Small intestine (tissue), 7 donors: ENCODE measurements at regions not wholly inside any gene's neighbourhood (a gene's known extent, or its start where the extent isn't known, plus 50 kb on each side); places are given as distances from the start of the nearest gene placed in this dataset.

Source experiments
- DNase-seq, 2 donors: peaks; one replicate each; pipeline versions ENCODE4 v3.0.0 to v3.0.0-alpha.2; 2013
- FAIRE-seq: peaks from 2 replicates; lab custom pipeline; 2012; peaks lifted over from hg19 to GRCh38; lab: Jason Lieb, UNC
- H3K27ac ChIP-seq, 3 donors: one replicate each; pipeline ENCODE4 v1.5.1; 2013; ENCODE audit warnings: low read length in 2 of 3, mild to moderate bottlenecking in 2 of 3, control low read depth in 1 of 3, inconsistent platforms in 1 of 3, low read depth in 1 of 3, moderate library complexity in 1 of 3
- H3K27me3 ChIP-seq, 3 donors: one replicate each; pipeline ENCODE4 v1.6.1; 2013; ENCODE audit warnings: low read length in 3 of 3, inconsistent platforms in 1 of 3; ENCODE audit not compliant: control insufficient read depth in 3 of 3, insufficient read depth in 3 of 3
- H3K36me3 ChIP-seq, 3 donors: one replicate each; pipeline ENCODE4 v1.6.1; 2013; ENCODE audit warnings: low read length in 3 of 3, inconsistent platforms in 1 of 3, low read depth in 1 of 3, mild to moderate bottlenecking in 1 of 3, moderate library complexity in 1 of 3; ENCODE audit not compliant: control insufficient read depth in 3 of 3, insufficient read depth in 2 of 3
- H3K4me1 ChIP-seq, 3 donors: one replicate each; pipeline ENCODE4 v1.6.1; 2013; ENCODE audit warnings: low read length in 2 of 3, inconsistent platforms in 1 of 3, low read depth in 1 of 3, mild to moderate bottlenecking in 1 of 3, moderate library complexity in 1 of 3; ENCODE audit not compliant: control insufficient read depth in 3 of 3, insufficient read depth in 2 of 3
- H3K4me3 ChIP-seq, 3 donors: one replicate each; pipeline ENCODE4 v1.5.1; 2013; ENCODE audit warnings: low read length in 3 of 3, control low read depth in 1 of 3, inconsistent platforms in 1 of 3, low read depth in 1 of 3, mild to moderate bottlenecking in 1 of 3, moderate library complexity in 1 of 3
- H3K9me3 ChIP-seq, 2 donors: one replicate each; pipeline ENCODE4 v1.6.1; 2013; ENCODE audit warnings: low read depth in 1 of 2, low read length in 1 of 2; ENCODE audit not compliant: control insufficient read depth in 2 of 2, insufficient read depth in 1 of 2
- WGBS, 3 donors: extraction: QIAGEN DNeasy Blood & Tissue Kit; methylation state at CpG; one replicate each; pipeline ENCODE4 v1.1.7; 2013; 5-methylcytosine and 5-hydroxymethylcytosine counted together
- donor health status: healthy with polysubstance abuse.
- donor health status: control.
- donor health status: control.
- donor health status: Bipolar disorder and iron deficiency.
- donor health status: healthy.

DNA sequence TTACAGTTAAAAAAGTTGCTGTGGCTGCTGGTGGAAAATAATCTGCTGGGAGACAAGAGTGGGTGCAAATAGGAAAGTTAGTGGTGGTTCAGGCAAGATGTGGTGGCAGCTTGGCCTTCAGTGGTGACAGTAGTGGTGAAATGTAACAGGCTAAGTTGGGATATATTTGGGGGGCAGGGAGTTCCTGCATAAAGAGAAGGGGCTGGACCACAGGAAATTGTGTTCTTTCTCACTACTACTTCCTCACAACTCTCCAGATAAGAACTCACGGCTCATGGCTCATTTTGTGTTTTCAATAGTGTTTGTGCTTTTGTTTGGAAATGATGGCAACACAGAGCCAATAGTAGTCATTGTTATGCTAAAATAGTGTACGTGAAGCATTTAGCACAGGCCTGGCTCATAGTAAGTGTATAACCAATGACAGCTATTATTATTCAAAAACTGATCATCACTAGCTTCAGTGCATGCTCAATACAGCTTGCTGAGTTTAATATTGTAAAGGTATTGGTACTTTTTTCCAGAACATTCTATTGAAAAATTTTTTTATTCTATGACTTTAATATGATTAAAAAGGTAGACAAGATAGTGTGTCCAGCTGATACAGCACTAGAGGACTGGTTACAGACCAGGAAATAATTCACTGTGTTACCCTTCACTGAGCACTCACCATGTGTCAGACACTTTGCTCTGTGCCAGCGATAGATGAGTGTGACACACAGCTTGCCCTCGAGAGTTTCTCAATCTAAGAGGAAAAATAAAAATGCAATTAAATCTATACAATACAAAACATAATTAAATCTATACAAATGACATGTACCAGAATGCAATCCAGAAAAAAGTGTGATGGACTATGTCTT, 209.8 kb downstream of the POU4F1 start:
- Histone ChIP-seq H3K27me3 (no peaks in the 10 kb centered on the region), H3K4me3 (no peak overlapping the region), H3K36me3 (no peaks in the 10 kb centered on the region), H3K27ac (no peak overlapping the region), H3K4me1 (peaks cover 0 to 4% (median 0%) of the 10 kb centered on the region in 3 donors), H3K9me3 (no peaks in the 10 kb centered on the region)
- no peak for DNase-seq
- FAIRE-seq = no peak
- WGBS, 3 donors = 68 to 74% (median 71%) methylated on average over 4 of the region's 4 CpGs

DNA sequence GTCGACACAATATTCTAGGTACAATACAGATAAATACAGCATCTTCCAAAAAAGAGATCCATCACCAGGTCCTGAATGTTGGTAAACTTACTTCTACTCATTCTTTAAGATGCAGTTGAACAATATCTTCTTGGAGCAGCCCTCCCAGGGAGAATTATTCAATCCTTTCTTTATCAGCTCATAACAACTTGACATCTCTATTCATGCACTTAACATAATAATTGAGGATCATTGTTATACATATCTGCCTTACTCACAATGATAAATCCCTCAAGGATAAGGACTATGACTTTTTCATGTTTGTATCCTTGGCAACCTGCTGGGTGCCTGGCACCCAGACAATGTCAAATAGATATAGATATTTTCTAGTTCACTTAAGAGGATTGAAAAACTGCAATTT, 219.5 kb downstream of the POU4F1 start:
- 67 to 81% (median 77%) methylated on average over 1 of the region's 1 CpG for WGBS, 3 donors
- no peaks in the 10 kb centered on the region for H3K27me3 ChIP-seq
- no peaks in the 10 kb centered on the region for H3K9me3 ChIP-seq
- FAIRE-seq = no peak
- no peak for DNase-seq
- H3K4me3 ChIP-seq = no peak overlapping the region
- no peaks in the 10 kb centered on the region for H3K36me3 ChIP-seq
- H3K27ac ChIP-seq = no peak overlapping the region
- no peaks in the 10 kb centered on the region for H3K4me1 ChIP-seq

DNA sequence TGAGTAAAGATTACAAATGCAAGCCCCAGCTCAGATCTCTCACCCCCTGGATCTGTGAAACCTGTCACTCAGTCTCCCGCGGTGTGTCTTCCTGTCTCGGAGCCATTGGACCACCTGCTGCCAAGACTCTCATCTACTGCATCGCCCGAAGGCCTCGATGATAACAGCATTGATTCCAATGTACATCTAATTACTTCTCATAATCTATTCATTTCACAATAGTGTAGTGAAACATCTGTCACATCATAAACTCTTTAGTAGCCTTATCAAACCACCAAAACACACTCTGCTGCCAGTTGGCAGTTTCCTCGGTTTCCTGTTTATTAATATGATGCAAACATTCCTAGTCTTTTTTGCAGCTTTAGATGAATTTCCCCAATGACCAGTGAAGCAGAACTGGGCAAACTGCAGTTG, 220.3 kb downstream of the POU4F1 start:
- H3K4me3 ChIP-seq = no peak overlapping the region
- FAIRE-seq = no peak
- no peak for DNase-seq
- 57 to 66% (median 57%) methylated on average over 7 of the region's 7 CpGs for WGBS, 3 donors
- H3K27me3 ChIP-seq = no peaks in the 10 kb centered on the region
- no peaks in the 10 kb centered on the region for H3K4me1 ChIP-seq
- H3K36me3 ChIP-seq = no peaks in the 10 kb centered on the region
- no peak overlapping the region for H3K27ac ChIP-seq
- H3K9me3 ChIP-seq = no peaks in the 10 kb centered on the region

DNA sequence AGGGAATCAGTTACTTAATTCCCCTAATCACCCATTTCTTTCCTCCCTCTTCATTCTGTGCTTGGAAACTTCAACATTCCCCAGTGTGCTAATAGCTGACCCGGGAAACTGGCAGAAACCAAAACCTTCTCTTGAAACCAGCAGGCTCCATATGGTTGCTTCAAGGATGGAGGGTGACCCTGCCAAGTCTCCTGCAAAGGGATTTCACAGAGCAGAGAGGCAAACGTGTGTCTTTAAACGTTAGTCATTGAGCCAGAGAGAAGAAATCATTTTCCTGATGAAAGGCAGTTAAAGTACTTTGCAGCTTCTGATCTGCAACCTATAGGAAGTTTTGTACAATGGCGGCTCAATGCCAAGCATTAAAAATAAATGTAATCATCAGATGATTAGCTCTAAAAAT, 220.9 kb downstream of the POU4F1 start:
- no peak for DNase-seq
- no peak overlapping the region for H3K27ac ChIP-seq
- no peak for FAIRE-seq
- H3K36me3 ChIP-seq = no peaks in the 10 kb centered on the region
- H3K4me3 ChIP-seq = no peak overlapping the region
- H3K27me3 ChIP-seq = no peaks in the 10 kb centered on the region
- H3K9me3 ChIP-seq = no peaks in the 10 kb centered on the region
- WGBS, 3 donors = 52 to 62% (median 59%) methylated on average over 4 of the region's 4 CpGs
- H3K4me1 ChIP-seq = no peaks in the 10 kb centered on the region

DNA sequence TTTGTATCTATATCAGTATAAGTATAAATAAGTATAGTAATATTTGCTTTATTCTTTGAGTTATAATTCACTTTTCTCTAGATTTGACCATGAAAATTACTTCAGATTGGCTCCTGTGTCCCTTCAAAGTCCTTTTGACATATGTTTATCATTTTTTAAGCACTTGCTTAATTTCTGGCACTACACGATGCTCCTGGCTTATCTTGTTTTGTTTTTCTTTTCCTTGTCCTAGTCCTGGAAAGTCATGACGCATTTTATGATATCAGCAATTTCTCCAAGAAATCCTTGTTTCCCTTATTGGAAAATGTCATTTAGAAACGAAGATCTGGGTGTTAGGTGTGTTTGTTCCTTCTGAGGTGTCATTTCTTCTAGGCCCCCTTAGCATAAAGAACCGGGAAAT, 226.5 kb downstream of the POU4F1 start:
- no peaks in the 10 kb centered on the region for H3K9me3 ChIP-seq
- no peak for FAIRE-seq
- H3K4me3 ChIP-seq = no peak overlapping the region
- no peaks in the 10 kb centered on the region for H3K4me1 ChIP-seq
- no peaks in the 10 kb centered on the region for H3K27me3 ChIP-seq
- no peak for DNase-seq
- H3K36me3 ChIP-seq = no peaks in the 10 kb centered on the region
- 55 to 66% (median 56%) methylated on average over 4 of the region's 4 CpGs for WGBS, 3 donors
- H3K27ac ChIP-seq = no peak overlapping the region

DNA sequence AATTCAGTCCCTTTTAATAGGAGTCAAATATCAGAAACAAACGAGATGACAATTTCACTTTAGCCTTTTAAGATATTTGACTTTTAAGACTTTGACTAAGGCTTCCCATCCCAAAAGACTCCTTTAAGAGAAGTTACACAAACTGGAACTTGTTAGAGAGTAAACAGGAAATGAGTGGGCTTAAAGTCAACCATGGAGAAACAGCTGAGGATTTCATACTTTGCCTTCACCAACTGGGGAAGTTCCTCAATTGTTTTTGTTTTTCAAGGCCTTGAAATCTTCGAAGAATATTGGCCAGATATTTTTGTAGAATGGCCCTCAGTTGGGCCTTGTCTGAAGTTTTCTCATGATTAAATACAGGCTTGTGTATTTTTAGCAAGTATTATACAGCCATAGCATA, 227.3 kb downstream of the POU4F1 start:
- Histone ChIP-seq H3K27me3 (no peaks in the 10 kb centered on the region), H3K36me3 (no peaks in the 10 kb centered on the region), H3K4me1 (no peaks in the 10 kb centered on the region), H3K27ac (no peak overlapping the region), H3K4me3 (no peak overlapping the region), H3K9me3 (no peaks in the 10 kb centered on the region)
- FAIRE-seq = no peak
- 52 to 67% (median 56%) methylated on average over 2 of the region's 2 CpGs for WGBS, 3 donors
- no peak for DNase-seq

DNA sequence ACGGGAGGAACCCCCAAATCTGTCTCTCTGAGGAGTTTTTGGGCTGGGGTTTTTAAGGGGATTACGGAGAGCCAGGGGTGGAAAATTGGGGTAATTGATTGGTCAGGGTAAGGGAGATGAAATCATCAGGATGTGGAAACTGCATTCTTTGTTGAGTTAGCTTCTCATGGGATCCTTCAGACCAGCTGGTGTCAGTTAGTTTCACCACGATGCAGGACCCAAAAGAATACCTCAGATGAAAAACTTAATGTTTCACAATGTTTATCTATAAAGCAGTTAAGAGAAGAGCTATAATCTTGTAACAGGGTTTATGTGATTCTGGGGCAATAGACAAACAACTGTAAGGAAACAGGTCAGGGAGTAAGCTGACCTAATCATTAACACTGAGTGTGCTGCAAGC, 230.8 kb downstream of the POU4F1 start:
- FAIRE-seq (no peak), DNase-seq (peak in 1 of 2 donors; percentile 6)
- WGBS, 3 donors = 52 to 62% (median 57%) methylated on average over 3 of the region's 3 CpGs
- Histone ChIP-seq H3K9me3 (no peaks in the 10 kb centered on the region), H3K36me3 (no peaks in the 10 kb centered on the region), H3K27ac (no peak overlapping the region), H3K27me3 (no peaks in the 10 kb centered on the region), H3K4me3 (no peak overlapping the region), H3K4me1 (no peaks in the 10 kb centered on the region)

DNA sequence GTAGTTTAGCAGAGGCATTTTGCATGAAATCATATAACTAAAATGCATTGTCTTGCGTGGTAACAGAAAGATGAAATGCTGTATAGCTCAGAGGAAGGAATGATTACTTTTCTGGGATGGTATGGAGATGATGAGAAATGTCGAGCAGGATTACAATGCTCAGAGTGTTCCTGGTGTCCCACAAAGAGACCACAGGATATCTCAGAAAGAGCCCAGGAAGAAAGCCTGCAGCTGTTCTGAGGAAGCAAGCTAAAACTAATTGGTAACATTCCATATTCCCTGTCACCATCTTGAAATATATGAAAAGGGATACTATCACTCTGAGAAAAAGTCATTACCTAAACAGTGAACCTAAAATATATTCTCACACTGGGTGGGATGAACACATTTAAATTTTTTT, 233.1 kb downstream of the POU4F1 start:
- H3K27me3 ChIP-seq = no peaks in the 10 kb centered on the region
- 66 to 83% (median 83%) methylated on average over 2 of the region's 2 CpGs for WGBS, 3 donors
- H3K4me1 ChIP-seq = no peaks in the 10 kb centered on the region
- no peaks in the 10 kb centered on the region for H3K36me3 ChIP-seq
- DNase-seq = no peak
- H3K4me3 ChIP-seq = no peak overlapping the region
- FAIRE-seq = no peak
- no peak overlapping the region for H3K27ac ChIP-seq
- no peaks in the 10 kb centered on the region for H3K9me3 ChIP-seq

DNA sequence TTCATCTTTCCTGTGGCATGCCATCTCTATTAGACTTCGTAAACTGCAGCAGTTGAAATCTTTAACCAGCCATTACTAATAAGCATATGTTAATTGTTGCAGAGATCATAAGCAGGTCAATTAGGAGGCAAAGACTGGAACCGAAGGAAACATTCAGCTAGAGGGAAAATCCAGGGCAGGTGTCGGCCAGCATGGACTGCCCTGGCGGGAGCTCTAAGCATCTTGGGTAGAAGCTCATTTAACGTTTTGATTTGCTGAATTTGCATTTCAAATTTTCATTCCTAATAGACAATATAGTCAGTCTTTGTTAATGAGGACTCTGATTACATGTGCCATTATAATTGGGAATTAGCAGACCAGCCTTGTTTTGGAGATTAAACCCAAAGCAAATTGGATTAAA, 238.6 kb downstream of the POU4F1 start:
- FAIRE-seq = no peak
- H3K27ac ChIP-seq = no peak overlapping the region
- no peak for DNase-seq
- H3K4me3 ChIP-seq = no peak overlapping the region
- no peaks in the 10 kb centered on the region for H3K27me3 ChIP-seq
- no peaks in the 10 kb centered on the region for H3K4me1 ChIP-seq
- no peaks in the 10 kb centered on the region for H3K9me3 ChIP-seq
- 71 to 79% (median 74%) methylated on average over 5 of the region's 5 CpGs for WGBS, 3 donors
- no peaks in the 10 kb centered on the region for H3K36me3 ChIP-seq
